Heart left ventricle (tissue), 13 donors: ENCODE measurements at regions not wholly inside any gene's neighbourhood (a gene's known extent, or its start where the extent isn't known, plus 50 kb on each side); places are given as distances from the start of the nearest gene placed in this dataset.
"Not testable (repeated sequence)": the region's sequence is repeated elsewhere in the genome, so short reads cannot be mapped to it uniquely, and the experiment has no call there.

Experiments used
- CTCF ChIP-seq, 12 donors: fragments of 200-600 bp; sonication (generic) in 4 of 12; IDR thresholded peaks; one replicate each; pipeline versions ENCODE4 v1.5.0 to v1.8.0; 2018 to 2022; ENCODE audit warnings: antibody characterized with exemption in 12 of 12, mild to moderate bottlenecking in 5 of 12
- POLR2A ChIP-seq, 2 donors: fragments of 450-650 bp; IDR thresholded peaks; one replicate each; pipeline ENCODE4 v1.6.1; 2017; ENCODE audit warnings: antibody characterized with exemption in 2 of 2, mild to moderate bottlenecking in 2 of 2, moderate library complexity in 2 of 2
- donor health status: ischemic (EF 13 %, LVEDD 7.1; RV severe dilation, severe dysfunction).
- donor health status: DM: no; HTN: yes; CAD: no.
- donor health status: DM: no; HTN: no; CAD: no.
- donor health status: ischemic (EF 25% LVEDD 6.9; RV normal size, moderate dysfunction).
- donor health status: ischemic (EF 25% LVEDD 5.7; RV mildly dilated, moderate dysfunction).
- donor health status: ischemic (EF 35%, LVEDD 5.7; RV mildly dilated, moderate dysfunction).
- donor health status: nonischemic (EF 11% LVEDD 7.7; RV severe dilation, severe dysfunction).
- donor health status: DM: yes; HTN: yes; CAD: no.
- donor health status: PGD.
- donor health status: ischemic (EF 29% LVEDD 5.4; RV normal size, mild dysfunction).
- donor health status: nonischemic (EF 23%, LVEDD 6.1; RV moderate dilation, normal function).

- TF ChIP-seq POLR2A, CTCF (IDR thresholded peaks at IDR 0.05): not testable (repeated sequence)
These were observed 323.3 kb downstream of the ANKRD30B start for GRCh38 chr18:15071311-15071710.
